Stimulated activated CD8-positive, alpha-beta memory T cell treated with anti-CD3 and anti-CD28 coated beads, Interleukin-2, amount 100 ng/mL, for 1 hour (primary cell): ENCODE measurements at regions not wholly inside any gene's neighbourhood (a gene's known extent, or its start where the extent isn't known, plus 50 kb on each side); places are given as distances from the start of the nearest gene placed in this dataset.
"Not testable (repeated sequence)": the region's sequence is repeated elsewhere in the genome, so short reads cannot be mapped to it uniquely, and the experiment has no call there.

Experiments used
- DNase-seq, 2 donors: peaks; one replicate each; pipeline ENCODE4 v3.0.0-alpha.2; 2020; ENCODE audit warnings: low read depth in 2 of 2

DNA sequence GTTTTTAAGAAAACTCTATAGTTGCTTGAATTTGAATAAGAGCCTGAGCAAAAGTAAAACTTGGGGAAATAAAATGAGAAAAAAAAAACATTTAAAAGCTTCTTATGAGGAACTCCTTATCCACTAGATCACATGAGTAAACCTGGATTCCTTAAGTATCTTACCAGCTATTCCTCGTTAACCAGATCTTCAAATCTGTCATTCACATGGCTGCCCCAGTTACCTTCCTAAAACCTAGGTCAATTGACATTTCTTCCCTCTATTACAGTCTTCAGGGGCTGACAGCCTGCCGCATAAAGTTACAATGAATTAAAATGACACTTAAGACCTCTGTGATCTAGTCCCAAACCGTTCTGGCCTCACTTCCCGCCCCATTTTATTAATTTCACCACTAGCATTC, 583.6 kb downstream of the NR2F2 start:
- no peak for DNase-seq

DNA sequence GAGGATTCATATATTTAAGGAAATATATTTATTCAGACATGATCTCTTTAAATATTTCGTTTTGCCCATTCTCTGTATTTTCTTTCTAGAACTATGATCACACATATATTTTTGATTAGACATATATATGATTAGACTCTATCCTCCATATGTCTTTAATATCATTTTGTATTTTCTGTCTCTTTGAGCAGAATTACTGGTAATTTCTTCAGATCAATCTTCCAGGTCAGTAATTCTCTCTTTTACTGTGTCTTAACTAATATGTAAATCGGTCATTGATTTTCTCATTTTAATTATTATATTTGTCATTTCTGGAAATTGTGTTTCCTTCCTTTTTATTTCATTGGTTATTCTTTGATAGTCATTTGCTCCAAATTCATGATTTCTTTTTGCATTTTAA, 586.2 kb downstream of the NR2F2 start:
- no peak for DNase-seq

DNA sequence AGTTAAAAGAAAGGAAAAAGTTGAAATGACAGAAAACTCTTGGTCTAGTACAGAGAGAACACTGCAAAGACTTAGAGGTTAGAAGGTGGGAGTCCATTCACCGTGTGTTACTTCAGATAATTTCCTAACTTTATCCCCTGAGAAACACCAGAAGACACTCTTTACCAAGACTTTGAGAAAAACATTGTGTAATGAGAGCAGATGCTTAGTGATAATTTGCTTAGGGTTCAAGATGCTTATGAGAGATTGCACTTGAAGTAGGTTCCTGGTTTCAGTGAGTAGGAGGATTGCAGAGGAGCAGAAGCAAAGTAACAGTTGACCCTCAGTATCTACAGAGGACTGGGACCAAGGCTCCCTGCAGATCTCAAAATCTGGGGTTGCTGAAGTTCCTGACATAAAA, 594.1 kb downstream of the NR2F2 start:
- no peak for DNase-seq

DNA sequence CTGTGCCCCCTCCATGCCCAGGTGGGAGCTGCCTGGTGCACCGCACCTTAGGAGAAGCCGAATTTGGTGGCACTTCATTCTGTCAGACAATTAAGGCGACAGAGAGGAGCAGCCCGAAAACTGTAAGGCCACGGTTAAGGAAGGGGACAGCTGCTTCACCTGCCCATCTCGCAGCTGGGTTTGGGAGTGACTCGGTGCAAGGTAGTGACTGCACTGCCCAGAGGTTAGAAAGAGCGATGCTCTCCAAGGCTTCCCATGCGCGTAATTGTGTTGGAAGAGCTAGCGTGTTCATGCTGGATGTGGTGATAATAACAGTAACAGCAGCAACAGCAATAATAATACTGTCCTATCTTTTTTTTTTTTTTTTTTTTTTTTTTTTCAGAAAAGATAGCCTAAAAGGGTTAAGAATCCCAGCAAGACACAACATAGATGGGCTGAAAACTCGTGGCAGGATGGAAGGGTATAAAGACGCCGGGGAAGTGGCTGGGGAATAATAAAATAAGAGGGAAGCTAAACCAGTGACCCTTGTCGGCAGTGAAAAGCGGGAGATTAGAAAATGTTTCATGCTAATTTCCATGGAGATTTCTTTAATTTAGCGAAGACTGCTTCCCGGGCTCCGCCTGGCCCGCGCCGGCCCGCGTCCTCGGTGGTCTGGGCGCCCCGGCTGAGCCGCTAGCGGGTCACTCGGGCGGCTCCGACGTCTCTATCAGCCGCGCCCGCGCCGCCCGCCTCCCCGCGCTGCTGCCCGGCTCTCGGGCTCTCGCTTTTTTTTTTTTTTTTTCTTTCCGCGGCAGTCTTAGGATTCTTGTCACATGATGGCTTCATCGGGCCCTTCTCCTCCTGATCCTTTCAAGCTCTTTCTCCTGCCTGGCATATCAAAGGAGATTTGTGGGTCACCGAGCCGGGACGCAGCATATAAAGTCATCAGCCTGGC, 617.1 kb downstream of the NR2F2 start:
- no peak for DNase-seq

DNA sequence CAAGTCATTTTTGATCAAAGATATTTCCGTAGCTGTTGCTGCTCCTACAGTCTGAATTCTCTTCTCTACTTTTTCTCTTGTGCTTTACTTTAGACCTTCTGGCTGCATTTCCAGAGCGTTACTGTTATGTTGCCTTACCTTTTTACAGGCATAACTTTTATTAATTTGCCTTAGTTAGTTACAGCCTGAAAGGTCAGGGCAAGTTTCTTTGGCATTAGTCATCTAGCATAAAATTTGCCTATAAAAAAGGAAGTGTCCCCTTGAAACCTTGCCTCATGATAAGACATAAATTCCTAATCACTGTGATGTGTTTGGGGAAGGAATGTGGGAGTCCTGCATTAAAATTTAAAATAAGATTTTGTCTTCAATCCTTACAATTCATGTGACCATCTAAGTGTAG, 618.5 kb downstream of the NR2F2 start:
- DNase-seq = no peak

DNA sequence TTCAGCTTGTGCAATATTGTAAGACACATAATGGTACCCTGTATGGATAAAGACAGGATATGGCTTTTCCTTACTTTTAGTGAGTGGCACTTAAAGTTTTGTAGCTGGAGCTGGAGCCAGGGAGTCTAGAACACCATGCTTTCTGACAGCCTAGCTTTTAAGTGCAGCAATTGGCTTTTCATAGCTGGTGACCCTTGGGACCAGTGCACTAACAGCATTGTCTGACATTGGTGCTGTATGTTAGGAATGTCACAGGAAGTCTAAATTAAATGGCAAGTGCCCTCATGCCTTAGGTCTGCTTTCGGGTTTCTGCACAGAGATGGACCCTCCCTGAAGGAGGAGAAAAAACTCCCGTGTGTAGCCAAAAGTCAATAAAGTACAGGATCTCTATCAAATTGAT, 628.2 kb downstream of the NR2F2 start:
- DNase-seq = no peak

DNA sequence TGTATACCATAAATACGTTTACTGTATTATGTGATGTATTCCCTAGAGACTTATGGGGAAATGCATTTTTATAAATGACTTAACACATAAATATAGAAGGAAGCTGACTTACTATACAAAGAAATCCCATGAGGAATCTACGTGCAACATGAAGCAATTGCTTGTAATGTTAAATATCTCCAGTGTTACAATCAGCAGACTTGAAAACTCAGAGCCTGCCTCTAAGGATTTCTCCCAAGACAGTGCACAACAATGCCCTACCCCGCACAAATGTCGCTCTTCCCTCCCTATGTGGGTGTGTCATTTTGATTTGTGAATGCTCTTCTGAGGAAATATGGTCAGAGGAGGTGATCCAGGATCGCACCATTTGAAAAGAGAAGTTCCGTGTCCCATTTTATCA, 629.0 kb downstream of the NR2F2 start:
- DNase-seq = no peak

DNA sequence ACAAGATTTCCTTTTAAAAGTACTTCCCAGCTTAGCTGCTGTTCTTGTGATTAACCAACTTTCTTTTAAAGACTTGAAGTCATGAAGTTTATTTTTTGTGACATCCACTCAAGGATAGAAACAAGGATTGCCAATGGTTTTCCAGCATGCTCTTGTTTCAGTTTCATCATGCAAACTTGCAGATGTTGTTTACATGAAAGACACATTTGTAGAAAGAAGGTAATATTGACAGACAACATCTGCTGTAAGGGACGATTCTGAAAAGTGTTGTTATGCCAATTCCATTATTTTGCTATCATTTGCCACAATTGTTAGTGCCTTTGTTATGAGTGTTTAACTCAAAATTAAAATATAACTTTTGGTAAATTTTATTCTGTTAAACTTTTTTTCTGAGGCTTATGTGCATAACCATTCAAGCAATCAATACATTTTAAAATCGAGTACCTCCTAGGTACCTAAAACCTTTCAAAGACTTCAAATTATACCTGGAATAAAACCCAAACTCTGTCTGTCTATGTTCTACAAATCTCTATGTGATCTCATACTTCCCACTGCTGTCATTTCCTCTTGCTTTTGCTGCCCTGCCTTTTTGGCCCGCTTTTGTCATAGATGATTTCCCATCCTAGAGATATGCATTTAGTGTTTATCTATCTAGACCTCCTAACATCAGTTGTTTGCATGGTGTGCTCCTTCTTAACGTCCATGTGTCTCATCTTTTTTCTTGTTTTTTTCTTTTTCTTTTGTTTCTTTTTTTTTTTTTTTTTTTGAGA, 630.4 kb downstream of the NR2F2 start:
- no peak for DNase-seq

DNA sequence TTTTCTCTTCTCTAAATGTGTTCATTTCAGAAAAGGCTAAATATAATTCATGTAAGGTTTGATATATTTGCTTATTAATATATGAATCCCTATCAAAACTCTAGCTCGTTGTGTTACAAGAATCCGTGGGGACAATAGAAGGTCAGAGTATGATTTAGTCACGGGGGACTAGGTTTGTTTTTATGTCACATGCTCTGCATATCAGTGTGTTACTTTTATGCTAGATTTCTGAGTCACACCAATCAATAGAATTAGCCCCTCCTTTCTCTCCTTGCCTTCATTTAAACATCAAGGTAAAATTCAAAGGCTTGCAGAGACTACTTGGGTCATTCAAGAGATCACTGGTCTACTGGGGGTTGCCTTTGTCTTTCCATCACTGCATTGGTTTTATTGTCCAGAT, 636.1 kb downstream of the NR2F2 start:
- DNase-seq = no peak

DNA sequence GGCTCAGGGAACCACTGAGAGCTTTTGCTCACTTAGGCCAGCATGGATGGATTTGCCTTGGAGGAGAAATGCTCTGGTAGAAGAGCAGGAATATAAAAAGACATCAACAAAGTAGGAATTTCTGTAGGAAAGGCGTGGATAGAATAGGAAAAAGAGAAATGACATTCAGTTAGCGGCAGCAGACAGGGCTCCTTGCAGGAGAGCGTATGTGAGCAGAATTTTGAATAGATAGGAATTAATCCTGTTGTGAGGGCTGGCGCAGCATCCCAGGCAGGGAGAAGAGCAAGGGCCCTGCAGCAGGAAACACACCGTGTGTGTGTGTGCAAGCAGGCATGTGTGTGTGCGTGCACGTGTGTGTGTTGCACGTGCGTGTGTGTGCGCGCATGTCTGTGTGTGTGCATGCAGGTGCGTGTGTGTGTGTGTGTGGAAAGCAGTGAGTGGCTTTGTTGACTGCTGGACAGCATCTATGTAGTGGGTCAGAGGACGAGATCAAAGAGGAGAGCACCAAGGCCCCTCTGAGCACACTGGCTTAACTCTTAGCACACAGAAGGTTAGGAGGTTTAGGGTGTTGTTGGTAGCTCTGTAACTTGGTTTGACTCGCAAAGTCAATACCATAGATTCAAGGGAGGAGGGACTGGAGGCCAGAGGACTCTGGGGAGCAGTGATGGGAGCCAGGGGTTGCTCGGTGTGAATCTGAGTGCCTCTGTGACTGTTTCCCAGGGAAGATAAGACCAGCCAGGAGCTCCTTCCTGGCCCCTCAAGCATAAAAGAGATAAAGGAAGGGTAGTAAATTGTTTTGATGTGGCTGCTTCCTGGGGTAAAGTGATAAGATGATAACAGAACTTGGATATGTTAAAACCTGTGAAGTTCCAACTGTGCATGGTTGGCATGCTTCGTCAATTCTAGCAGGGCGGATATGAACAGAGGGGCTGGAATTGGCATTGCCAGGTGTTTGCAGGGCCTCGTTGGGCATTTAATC, 639.5 kb downstream of the NR2F2 start:
- no peak for DNase-seq

DNA sequence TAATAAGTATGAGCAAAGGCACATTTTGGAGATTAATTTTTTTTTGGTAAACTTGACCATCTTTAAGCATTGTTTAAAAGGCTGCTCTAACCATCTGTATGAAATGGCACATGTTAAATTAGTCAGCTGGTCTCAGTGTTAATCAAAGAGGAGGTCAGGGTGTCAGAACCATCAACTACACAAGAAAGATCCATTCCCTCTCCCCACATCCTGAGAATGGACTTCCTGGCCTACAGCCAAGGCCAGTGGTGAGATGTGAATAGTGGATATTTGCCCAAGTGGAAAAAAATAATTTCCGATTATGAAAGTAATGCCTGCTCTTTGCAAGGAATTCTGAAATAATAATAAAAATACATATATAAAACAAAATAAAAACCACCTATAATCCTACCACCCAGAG, 641.7 kb downstream of the NR2F2 start:
- DNase-seq = no peak

DNA sequence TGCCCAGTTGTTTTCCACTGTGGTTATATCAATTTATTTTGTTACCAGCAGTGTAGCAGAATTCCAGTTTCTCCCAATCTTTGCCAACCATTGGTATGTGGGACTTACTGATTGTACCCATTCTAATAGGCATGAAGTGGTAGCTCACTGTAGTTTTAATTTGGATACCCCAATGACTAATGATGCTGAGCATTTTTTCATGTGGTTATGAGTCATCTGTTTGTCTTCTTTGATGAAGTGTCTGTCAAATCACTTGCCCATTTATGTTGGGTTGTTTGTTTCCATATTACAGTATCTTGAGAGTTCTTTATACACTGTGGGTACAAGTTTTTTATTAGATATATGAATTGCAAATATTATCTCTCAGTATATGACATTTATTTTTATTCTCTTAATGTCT, 644.3 kb downstream of the NR2F2 start:
- DNase-seq = no peak

DNA sequence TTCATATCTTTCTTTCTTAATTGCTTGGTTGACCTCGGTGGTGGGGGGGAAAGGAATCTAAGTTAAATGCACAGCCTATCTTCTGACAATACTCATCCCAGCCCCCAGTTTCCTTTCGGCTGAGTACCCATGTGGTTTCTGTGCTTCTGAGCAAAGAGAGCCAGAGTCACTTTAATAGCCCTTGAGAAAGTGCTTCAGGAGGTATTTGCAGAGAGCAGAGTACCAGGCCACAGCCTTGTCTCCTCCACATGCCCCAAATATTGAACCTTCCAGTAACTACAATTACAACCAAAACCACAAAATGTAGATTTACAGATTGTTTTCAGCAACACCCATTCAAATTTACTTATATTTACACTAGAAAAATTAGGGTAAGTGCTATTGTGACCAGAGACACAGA, 647.4 kb downstream of the NR2F2 start:
- DNase-seq = no peak

DNA sequence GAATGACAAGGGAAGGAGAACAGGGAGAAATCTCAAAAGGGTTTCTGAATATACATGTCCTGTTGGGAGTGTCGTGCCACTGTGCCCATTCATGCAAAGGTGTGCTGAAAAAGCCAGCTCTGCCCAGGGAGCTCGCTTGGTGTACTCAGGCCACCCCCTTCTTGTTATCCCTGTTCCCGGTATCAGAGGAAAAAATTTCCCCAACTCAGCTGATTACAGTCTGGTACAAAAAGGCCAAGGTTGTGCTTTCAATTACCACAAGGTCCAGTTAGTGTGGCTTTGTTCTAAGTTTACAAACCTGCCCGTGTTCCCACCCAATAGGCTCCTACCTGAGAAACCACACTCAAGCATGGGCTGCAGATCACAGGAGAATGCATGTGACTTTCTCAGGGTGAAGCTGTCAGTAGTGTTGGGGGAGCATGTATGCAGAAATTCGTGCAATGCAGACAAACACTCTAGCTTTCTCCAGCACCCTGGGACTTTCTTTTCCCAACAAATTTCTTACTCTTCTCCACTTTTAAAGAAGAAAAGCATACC, 648.5 kb downstream of the NR2F2 start:
- no peak for DNase-seq

DNA sequence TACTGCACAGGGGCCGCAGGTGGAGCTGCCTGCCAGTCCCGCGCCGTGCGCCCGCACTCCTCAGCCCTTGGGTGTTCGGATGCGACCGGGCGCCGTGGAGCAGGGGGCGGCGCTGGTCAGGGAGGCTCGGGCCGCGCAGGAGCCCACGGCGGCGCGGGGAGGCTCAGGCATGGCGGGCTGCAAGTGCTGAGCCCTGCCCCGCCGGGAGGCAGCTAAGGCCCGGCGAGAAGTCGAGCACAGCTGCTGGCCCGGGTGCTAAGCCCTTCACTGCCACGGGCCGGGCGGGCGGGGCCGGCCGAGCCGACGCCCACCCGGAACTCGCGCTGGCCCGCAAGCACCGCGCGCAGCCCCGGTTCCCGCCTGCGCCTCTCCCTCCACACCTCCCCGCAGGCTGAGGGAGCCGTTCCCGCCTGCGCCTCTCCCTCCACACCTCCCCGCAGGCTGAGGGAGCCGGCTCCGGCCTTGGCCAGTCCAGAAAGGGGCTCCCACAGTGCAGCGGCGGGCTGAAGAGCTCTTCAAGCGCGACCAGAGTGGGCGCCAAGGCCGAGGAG, 653.7 kb downstream of the NR2F2 start:
- DNase-seq = not testable (repeated sequence)

DNA sequence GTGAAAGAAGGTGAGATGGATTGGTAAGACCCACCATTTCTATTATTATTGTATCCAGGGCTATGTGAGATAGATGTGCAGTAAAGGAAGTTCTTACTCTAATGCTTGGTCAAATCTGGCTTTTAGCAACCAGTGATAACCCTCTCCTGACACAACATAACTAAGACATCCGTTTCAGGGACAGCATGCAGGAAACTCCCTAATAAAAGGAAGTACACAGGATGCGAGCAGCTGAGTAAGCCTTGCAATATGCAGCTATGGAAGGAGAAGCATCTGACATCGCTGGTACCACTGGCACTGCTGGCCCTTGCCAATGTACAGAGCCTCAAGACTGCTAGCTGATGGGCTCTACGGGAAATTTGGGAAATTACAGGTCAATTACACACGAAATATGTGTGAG, 662.3 kb downstream of the NR2F2 start:
- no peak for DNase-seq

DNA sequence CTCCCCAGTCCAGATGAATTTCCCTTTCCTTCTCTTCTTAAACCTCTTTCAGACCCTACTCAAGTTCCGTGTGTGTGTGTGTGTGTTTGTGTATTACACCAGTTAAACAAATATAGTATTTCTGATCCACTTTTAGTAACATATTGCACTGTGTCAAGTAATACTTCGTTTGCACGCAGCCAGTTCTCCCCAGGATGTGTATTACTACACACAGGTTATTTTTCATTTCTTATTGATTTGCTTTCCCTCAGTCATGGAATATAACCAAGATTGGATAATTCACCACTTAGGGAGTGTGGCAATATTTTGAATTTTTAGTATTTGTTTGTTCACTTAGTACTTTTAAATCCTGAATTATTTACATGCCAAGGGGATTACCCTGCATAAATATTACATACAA, 667.0 kb downstream of the NR2F2 start:
- no peak for DNase-seq

DNA sequence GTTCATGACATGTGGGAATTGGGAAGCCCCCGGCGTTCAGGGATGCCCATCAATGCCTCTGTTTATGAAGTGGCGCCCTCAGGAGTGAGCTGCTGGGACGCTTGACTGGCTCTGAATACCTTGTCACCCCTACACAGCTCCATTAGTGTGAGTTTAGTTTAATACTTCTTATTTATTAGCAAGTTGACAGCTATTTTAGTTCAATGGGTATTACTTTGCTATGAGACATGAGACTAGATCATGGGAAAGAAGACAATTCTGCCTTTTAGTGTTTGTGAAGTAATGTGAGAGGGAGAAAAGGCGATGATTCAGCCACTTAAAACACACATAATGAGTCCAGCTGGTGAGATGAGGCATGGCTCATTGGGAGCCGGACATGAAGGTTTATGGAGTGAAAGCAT, 678.5 kb downstream of the NR2F2 start:
- DNase-seq = no peak

DNA sequence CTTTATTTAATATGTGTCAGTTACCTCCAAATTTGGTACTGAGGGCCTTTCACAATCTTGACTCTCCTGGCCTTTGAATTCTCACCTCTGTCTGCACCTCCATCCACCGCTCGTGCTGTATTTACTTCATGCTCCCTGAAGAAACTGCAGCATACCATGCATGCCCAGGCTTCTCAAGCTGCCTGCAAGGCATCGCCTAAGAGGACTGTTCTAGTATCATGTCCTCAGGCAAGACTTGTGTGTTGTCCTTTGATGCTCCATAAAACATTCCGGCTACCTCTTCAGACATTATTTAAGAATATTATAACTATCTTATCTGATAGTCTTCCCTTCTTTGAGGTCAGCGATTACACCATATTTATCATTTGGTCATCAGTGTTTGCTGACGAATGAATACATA, 682.5 kb downstream of the NR2F2 start:
- DNase-seq = no peak

DNA sequence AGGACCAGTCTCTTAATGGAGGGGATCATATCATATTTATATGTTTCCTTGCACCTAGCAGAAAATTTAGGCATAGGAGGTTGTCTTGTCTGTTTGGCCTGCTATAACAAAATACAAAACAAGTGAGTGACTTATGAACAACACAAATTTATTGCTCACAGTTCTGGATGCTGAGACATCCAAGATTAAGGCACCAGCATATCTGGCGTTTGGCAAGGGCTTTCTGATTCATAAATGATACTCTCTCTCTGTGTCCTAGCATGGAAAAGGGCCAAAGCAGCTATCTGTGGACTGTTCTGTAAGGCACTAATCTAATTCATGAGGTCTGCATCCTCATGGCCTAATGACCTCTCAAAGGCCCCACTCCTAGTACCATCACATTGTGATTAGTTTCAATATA, 683.0 kb downstream of the NR2F2 start:
- DNase-seq = no peak

DNA sequence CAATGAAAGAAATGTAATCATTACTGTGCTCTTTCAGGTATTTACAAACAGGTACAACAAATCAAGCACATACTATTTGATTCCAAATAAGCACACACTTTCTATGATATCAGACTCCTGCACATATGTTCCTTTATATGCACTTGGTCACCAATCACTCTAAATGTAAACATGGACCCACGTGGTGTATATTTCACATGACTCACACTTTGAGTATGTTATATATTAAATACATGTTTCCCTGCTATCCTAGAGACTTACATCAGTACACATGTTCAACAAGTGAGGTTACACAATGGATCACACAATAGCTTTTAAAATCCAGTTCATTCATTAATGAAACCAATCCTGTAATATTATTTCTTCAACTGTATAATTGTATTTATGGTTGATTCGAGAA, 683.5 kb downstream of the NR2F2 start:
- DNase-seq = no peak

DNA sequence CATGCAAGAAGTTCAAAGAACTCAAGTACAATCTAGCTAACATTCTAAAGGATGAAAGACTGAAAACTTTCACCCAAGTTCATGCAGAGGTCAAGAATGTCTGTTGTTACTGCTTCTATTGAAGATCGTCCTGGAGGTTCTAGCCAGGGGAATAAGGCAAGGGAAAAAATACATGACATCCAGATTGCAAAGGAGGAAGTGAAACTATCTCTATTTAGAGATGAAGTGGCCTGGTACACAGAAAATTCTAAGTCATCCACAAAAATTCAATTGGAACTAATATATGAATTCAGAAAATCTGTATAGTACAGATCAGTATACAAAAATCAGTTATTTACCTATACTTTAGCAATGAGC, 693.0 kb downstream of the NR2F2 start:
- DNase-seq = no peak
